Sigmoid colon (tissue), 6 donors: ENCODE measurements at regions not wholly inside any gene's neighbourhood (a gene's known extent, or its start where the extent isn't known, plus 50 kb on each side); places are given as distances from the start of the nearest gene placed in this dataset.
"Not testable (repeated sequence)": the region's sequence is repeated elsewhere in the genome, so short reads cannot be mapped to it uniquely, and the experiment has no call there.

Experiments used
- DNase-seq: peaks from one replicate; pipeline ENCODE4 v3.0.0-alpha.2; 2019
- H3K27ac ChIP-seq, 4 donors: fragments of 200-600 bp; sonication (generic); one replicate each; pipeline ENCODE4 v1.5.1; 2016 to 2019; ENCODE audit warnings: mild to moderate bottlenecking in 1 of 4
- H3K27me3 ChIP-seq, 3 donors: fragments of 200-600 bp; sonication (generic); one replicate each; pipeline ENCODE4 v1.5.1; 2019; ENCODE audit warnings: mild to moderate bottlenecking in 1 of 3
- H3K36me3 ChIP-seq, 4 donors: fragments of 200-600 bp; sonication (generic); one replicate each; pipeline ENCODE4 v1.5.1; 2016 to 2019
- H3K4me1 ChIP-seq, 4 donors: fragments of 200-600 bp; sonication (generic); one replicate each; pipeline ENCODE4 v1.5.1; 2017 to 2019
- H3K4me3 ChIP-seq, 4 donors: fragments of 200-600 bp; sonication (generic); one replicate each; pipeline ENCODE4 v1.5.1; 2017 to 2019; ENCODE audit warnings: mild to moderate bottlenecking in 2 of 4, moderate library complexity in 1 of 4
- H3K9me3 ChIP-seq, 4 donors: fragments of 200-600 bp in 3 of 4; sonication (generic) in 3 of 4; one replicate each; pipeline versions ENCODE4 v1.5.1 to v1.6.1; 2013 to 2019
- CTCF ChIP-seq, 4 experiments: fragments of 450-650 bp in 3 of 4; fragments of 200-600 bp in 1 of 4; IDR thresholded peaks; one replicate each; pipeline ENCODE4 v1.5.1; 2016 to 2019; ENCODE audit warnings: antibody characterized with exemption in 4 of 4, mild to moderate bottlenecking in 3 of 4, moderate library complexity in 2 of 4
- EP300 ChIP-seq, 4 donors: sonication (generic); formaldehyde crosslinking; IDR thresholded peaks; one replicate each; pipeline ENCODE4 v1.6.1; 2017; ENCODE audit warnings: antibody characterized with exemption in 4 of 4
- POLR2A ChIP-seq, 2 donors: fragments of 450-650 bp; IDR thresholded peaks; one replicate each; pipeline ENCODE4 v1.6.1; 2016; ENCODE audit warnings: antibody characterized with exemption in 2 of 2, mild to moderate bottlenecking in 2 of 2, moderate library complexity in 2 of 2
- POLR2AphosphoS5 ChIP-seq, 4 donors: sonication (generic); formaldehyde crosslinking; IDR thresholded peaks; one replicate each; pipeline ENCODE4 v1.6.1; 2017; ENCODE audit warnings: antibody characterized with exemption in 4 of 4
- whole genome bisulfite sequencing, 2 donors: extraction: QIAGEN DNeasy Blood & Tissue Kit; methylation state at CpG; one replicate each; pipeline ENCODE4 v1.1.7; 2013; 5-methylcytosine and 5-hydroxymethylcytosine counted together
- intact Hi-C: fragments of 100-400 bp; cut with DNase I; formaldehyde crosslinking; loops from one replicate; pipeline ENCODE4 v1.15.1; 2023
- donor health status: healthy with polysubstance abuse.
- donor health status: healthy.

DNA sequence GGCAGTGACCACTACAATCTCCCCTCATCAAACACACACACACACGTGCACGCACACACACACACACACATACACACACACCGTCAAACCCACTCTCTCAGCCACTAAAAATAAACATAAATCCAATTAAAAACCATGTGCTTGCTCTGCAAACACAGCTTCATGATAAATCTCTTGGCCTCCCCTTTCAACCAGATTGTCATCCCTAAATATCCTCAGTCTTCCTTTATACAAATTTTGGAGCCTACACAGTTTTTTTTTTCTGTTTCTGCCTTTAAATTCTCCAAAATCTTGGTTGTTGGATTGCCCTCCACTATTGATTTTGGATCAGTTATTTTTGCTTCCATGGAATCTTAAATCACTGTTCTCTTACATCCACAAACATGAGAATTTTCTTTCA, 245.6 kb downstream of the SATB1 start:
- Histone ChIP-seq H3K27me3 (no peaks in the 10 kb centered on the region), H3K4me3 (no peak overlapping the region), H3K36me3 (no peaks in the 10 kb centered on the region), H3K4me1 (no peaks in the 10 kb centered on the region), H3K9me3 (no peaks in the 10 kb centered on the region), H3K27ac (no peak overlapping the region)
- no peak for DNase-seq
- TF ChIP-seq POLR2AphosphoS5 (IDR thresholded peaks at IDR 0.05), result no peak
- intact Hi-C loops, result no loop called here
- 73% methylated on average over 3 of the region's 3 CpGs for whole genome bisulfite sequencing, 2 donors

- no peak for DNase-seq
- 20 to 73% methylated on average over 4 of the region's 4 CpGs for WGBS, 2 donors
- TF ChIP-seq POLR2A (IDR thresholded peaks at IDR 0.05) (no peak), POLR2AphosphoS5 (IDR thresholded peaks at IDR 0.05) (no peak), CTCF (IDR thresholded peaks at IDR 0.05) (no peak), EP300 (IDR thresholded peaks at IDR 0.05) (no peak)
These were observed 247.9 kb downstream of the SATB1 start for GRCh38 chr3:18177271-18177670.

DNA sequence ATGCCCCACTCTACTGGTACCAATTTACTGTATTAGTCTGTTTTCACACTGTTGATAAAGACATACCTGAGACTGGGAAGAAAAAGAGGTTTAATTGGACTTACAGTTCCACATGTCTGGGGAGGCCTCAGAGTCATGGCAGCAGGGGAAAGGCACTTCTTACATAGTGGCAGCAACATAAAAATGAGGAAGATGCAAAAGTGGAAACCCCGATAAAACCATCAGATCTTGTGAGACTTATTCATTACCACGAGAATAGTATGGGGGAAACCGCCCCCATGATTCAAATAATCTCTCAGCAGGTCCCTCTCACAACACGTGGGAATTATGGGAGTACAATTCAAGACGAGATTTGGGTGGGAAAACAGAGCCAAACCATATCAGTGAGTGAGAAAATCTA, 251.2 kb downstream of the SATB1 start:
- WGBS, 2 donors, result 81 to 82% methylated on average over 5 of the region's 5 CpGs

More at GRCh38 chr3:18177271-18177670, 247.9 kb downstream of the SATB1 start:
- no peaks in the 10 kb centered on the region for H3K4me1 ChIP-seq
- H3K27me3 ChIP-seq, result no peaks in the 10 kb centered on the region
- intact Hi-C loops, result no loop called here
- no peaks in the 10 kb centered on the region for H3K9me3 ChIP-seq
- H3K36me3 ChIP-seq, result no peaks in the 10 kb centered on the region
- no peak overlapping the region for H3K27ac ChIP-seq
- H3K4me3 ChIP-seq, result no peak overlapping the region

GRCh38 chr3:18159681-18160080, 265.5 kb downstream of the SATB1 start:
- H3K27me3 ChIP-seq, result no peaks in the 10 kb centered on the region
- WGBS, 2 donors, result 54 to 84% methylated on average over 1 of the region's 1 CpG
- no peak overlapping the region for H3K4me3 ChIP-seq
- H3K27ac ChIP-seq, result no peak overlapping the region
- intact Hi-C loops, result no loop called here
- peaks cover 0 to 6% (median 4%) of the 10 kb centered on the region in 4 donors for H3K4me1 ChIP-seq
- TF ChIP-seq POLR2AphosphoS5 (IDR thresholded peaks at IDR 0.05) (no peak), CTCF (IDR thresholded peaks at IDR 0.05) (no peak), EP300 (IDR thresholded peaks at IDR 0.05) (no peak), POLR2A (IDR thresholded peaks at IDR 0.05) (no peak)
- no peaks in the 10 kb centered on the region for H3K9me3 ChIP-seq
- H3K36me3 ChIP-seq, result no peaks in the 10 kb centered on the region
- no peak for DNase-seq

More for the DNA sequence above, 251.2 kb downstream of the SATB1 start:
- H3K36me3 ChIP-seq, H3K4me1 ChIP-seq, H3K4me3 ChIP-seq, intact Hi-C loops, H3K27ac ChIP-seq, H3K9me3 ChIP-seq, H3K27me3 ChIP-seq, DNase-seq: not testable (repeated sequence)

DNA sequence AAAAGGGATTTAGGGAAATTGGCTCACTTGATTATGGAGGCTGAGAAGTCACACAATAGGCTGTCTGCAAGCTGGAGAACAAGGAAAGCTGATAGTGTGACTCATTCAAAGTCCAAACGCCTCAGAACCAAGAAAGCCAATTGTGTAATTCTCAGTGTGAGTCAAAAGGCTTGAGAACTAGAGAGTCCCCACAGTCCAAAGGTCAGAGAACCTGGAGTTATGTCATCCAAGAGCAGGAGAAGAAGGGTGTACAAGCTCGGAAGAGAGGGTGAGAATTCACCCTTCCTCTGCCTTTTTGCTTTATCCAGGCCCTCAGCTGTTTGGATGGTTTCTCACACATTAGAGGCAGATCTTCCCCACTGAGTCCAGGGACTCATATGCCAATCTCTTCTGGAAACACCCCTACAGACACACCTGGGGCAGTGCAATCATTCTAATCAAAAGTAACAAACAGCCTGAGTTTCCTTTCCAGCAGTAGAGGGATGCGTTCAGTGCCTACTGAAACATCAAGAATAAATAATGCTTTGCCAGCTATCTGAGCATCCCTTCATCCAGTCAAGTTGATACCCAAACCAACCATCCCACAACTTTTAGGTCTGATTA, 271.5 kb downstream of the SATB1 start:
- no peaks in the 10 kb centered on the region for H3K4me1 ChIP-seq
- WGBS, 2 donors, result 24 to 59% methylated on average over 3 of the region's 3 CpGs
- no peaks in the 10 kb centered on the region for H3K9me3 ChIP-seq
- H3K27me3 ChIP-seq, result no peaks in the 10 kb centered on the region
- intact Hi-C loops, result no loop called here
- H3K4me3 ChIP-seq, result no peak overlapping the region
- no peak for DNase-seq
- TF ChIP-seq EP300 (IDR thresholded peaks at IDR 0.05), result no peak
- TF ChIP-seq CTCF (IDR thresholded peaks at IDR 0.05), result no peak
- TF ChIP-seq POLR2A (IDR thresholded peaks at IDR 0.05), result no peak
- no peak for TF ChIP-seq POLR2AphosphoS5 (IDR thresholded peaks at IDR 0.05)
- H3K27ac ChIP-seq, result no peak overlapping the region
- no peaks in the 10 kb centered on the region for H3K36me3 ChIP-seq

GRCh38 chr3:18151199-18151598, 273.9 kb downstream of the SATB1 start:
- no peaks in the 10 kb centered on the region for H3K36me3 ChIP-seq
- WGBS, 2 donors, result 87 to 92% methylated on average over 3 of the region's 3 CpGs
- no peaks in the 10 kb centered on the region for H3K9me3 ChIP-seq
- intact Hi-C loops, result no loop called here
- H3K27me3 ChIP-seq, result no peaks in the 10 kb centered on the region
- no peak overlapping the region for H3K4me3 ChIP-seq
- DNase-seq, result no peak
- H3K27ac ChIP-seq, result no peak overlapping the region
- no peaks in the 10 kb centered on the region for H3K4me1 ChIP-seq
- TF ChIP-seq POLR2AphosphoS5 (IDR thresholded peaks at IDR 0.05) (no peak), EP300 (IDR thresholded peaks at IDR 0.05) (no peak), CTCF (IDR thresholded peaks at IDR 0.05) (no peak), POLR2A (IDR thresholded peaks at IDR 0.05) (no peak)
